BLaER1 (cell line): ENCODE measurements at regions not wholly inside any gene's neighbourhood (a gene's known extent, or its start where the extent isn't known, plus 50 kb on each side); places are given as distances from the start of the nearest gene placed in this dataset.

Experiments
- H3K27ac ChIP-seq: shearing (Covaris generic); formaldehyde crosslinking; 2 replicates; pipeline ENCODE4 v1.8.1; 2022
- H3K27me3 ChIP-seq: shearing (Covaris generic); formaldehyde crosslinking; 2 replicates; pipeline ENCODE4 v1.8.1; 2022
- H3K36me3 ChIP-seq: shearing (Covaris generic); formaldehyde crosslinking; 2 replicates; pipeline ENCODE4 v1.8.1; 2022
- H3K4me1 ChIP-seq: shearing (Covaris generic); formaldehyde crosslinking; 2 replicates; pipeline ENCODE4 v1.8.1; 2022
- H3K4me2 ChIP-seq: shearing (Covaris generic); formaldehyde crosslinking; 2 replicates; pipeline ENCODE4 v1.8.1; 2022
- H3K4me3 ChIP-seq: shearing (Covaris generic); formaldehyde crosslinking; 2 replicates; pipeline ENCODE4 v1.8.1; 2022
- H3K9ac ChIP-seq: shearing (Covaris generic); formaldehyde crosslinking; 2 replicates; pipeline ENCODE4 v1.8.1; 2022
- H3K9me3 ChIP-seq: shearing (Covaris generic); formaldehyde crosslinking; 2 replicates; pipeline ENCODE4 v1.8.1; 2022
- H4K20me1 ChIP-seq: shearing (Covaris generic); formaldehyde crosslinking; 2 replicates; pipeline ENCODE4 v1.8.1; 2022
- Cebpa-rat ChIP-seq: shearing (Covaris generic); IDR thresholded peaks from 2 replicates; pipeline ENCODE4 v1.8.1; 2022

- Histone ChIP-seq H4K20me1 (no peaks in the 10 kb centered on the region), H3K36me3 (no peaks in the 10 kb centered on the region), H3K9me3 (no peaks in the 10 kb centered on the region), H3K9ac (no peak overlapping the region), H3K27ac (no peak overlapping the region), H3K4me3 (no peak overlapping the region), H3K4me1 (peaks cover 31% of the 10 kb centered on the region), H3K27me3 (no peaks in the 10 kb centered on the region), H3K4me2 (no peak overlapping the region)
- TF ChIP-seq Cebpa-rat, result no peak
These were observed 197.8 kb downstream of the SALL1 start for GRCh38 chr16:50953290-50953689.

GRCh38 chr16:50950955-50951354, 200.1 kb downstream of the SALL1 start:
- Histone ChIP-seq H3K4me1 (peaks cover 31% of the 10 kb centered on the region), H3K27ac (no peak overlapping the region), H3K4me3 (no peak overlapping the region), H3K9me3 (no peaks in the 10 kb centered on the region), H3K36me3 (no peaks in the 10 kb centered on the region), H4K20me1 (no peaks in the 10 kb centered on the region), H3K27me3 (no peaks in the 10 kb centered on the region), H3K4me2 (peak overlapping the region; percentile 69), H3K9ac (no peak overlapping the region)
- no peak for TF ChIP-seq Cebpa-rat

GRCh38 chr16:50948268-50948930, 202.7 kb downstream of the SALL1 start:
- Histone ChIP-seq H3K4me3 (no peak overlapping the region), H3K27ac (no peak overlapping the region), H3K4me1 (peaks cover 21% of the 10 kb centered on the region), H3K4me2 (no peak overlapping the region), H3K9ac (no peak overlapping the region), H3K27me3 (no peaks in the 10 kb centered on the region), H3K9me3 (no peaks in the 10 kb centered on the region), H4K20me1 (no peaks in the 10 kb centered on the region), H3K36me3 (no peaks in the 10 kb centered on the region)
- no peak for TF ChIP-seq Cebpa-rat

GRCh38 chr16:50947826-50948225, 203.2 kb downstream of the SALL1 start:
- peaks cover 21% of the 10 kb centered on the region for H3K4me1 ChIP-seq
- no peaks in the 10 kb centered on the region for H4K20me1 ChIP-seq
- H3K27me3 ChIP-seq, result no peaks in the 10 kb centered on the region
- no peak overlapping the region for H3K27ac ChIP-seq
- no peaks in the 10 kb centered on the region for H3K9me3 ChIP-seq
- no peak overlapping the region for H3K4me2 ChIP-seq
- H3K9ac ChIP-seq, result no peak overlapping the region
- H3K4me3 ChIP-seq, result no peak overlapping the region
- no peak for TF ChIP-seq Cebpa-rat
- no peaks in the 10 kb centered on the region for H3K36me3 ChIP-seq

- Histone ChIP-seq H3K9ac (no peak overlapping the region), H3K4me2 (no peak overlapping the region), H3K36me3 (no peaks in the 10 kb centered on the region), H3K4me3 (no peak overlapping the region), H4K20me1 (no peaks in the 10 kb centered on the region), H3K4me1 (peaks cover 11% of the 10 kb centered on the region), H3K9me3 (no peaks in the 10 kb centered on the region), H3K27me3 (no peaks in the 10 kb centered on the region), H3K27ac (no peak overlapping the region)
- no peak for TF ChIP-seq Cebpa-rat
These were observed 204.5 kb downstream of the SALL1 start for GRCh38 chr16:50946606-50947005.

GRCh38 chr16:50946098-50946497, 204.2 kb downstream of the CYLD start:
- H3K27ac ChIP-seq, result no peak overlapping the region
- no peaks in the 10 kb centered on the region for H4K20me1 ChIP-seq
- H3K36me3 ChIP-seq, result no peaks in the 10 kb centered on the region
- peaks cover 6% of the 10 kb centered on the region for H3K4me1 ChIP-seq
- no peak overlapping the region for H3K9ac ChIP-seq
- no peaks in the 10 kb centered on the region for H3K27me3 ChIP-seq
- no peak for TF ChIP-seq Cebpa-rat
- H3K9me3 ChIP-seq, result no peaks in the 10 kb centered on the region
- no peak overlapping the region for H3K4me2 ChIP-seq
- no peak overlapping the region for H3K4me3 ChIP-seq

GRCh38 chr16:50945171-50945570, 203.3 kb downstream of the CYLD start:
- Histone ChIP-seq H3K9me3 (no peaks in the 10 kb centered on the region), H3K27ac (no peak overlapping the region), H3K36me3 (no peaks in the 10 kb centered on the region), H3K4me2 (no peak overlapping the region), H3K4me1 (no peaks in the 10 kb centered on the region), H4K20me1 (no peaks in the 10 kb centered on the region), H3K27me3 (no peaks in the 10 kb centered on the region), H3K4me3 (no peak overlapping the region), H3K9ac (no peak overlapping the region)
- no peak for TF ChIP-seq Cebpa-rat

- Histone ChIP-seq H3K4me2 (no peak overlapping the region), H3K4me3 (no peak overlapping the region), H3K9me3 (no peaks in the 10 kb centered on the region), H3K4me1 (no peaks in the 10 kb centered on the region), H3K9ac (no peak overlapping the region), H3K27me3 (no peaks in the 10 kb centered on the region), H3K36me3 (no peaks in the 10 kb centered on the region), H3K27ac (no peak overlapping the region), H4K20me1 (no peaks in the 10 kb centered on the region)
- no peak for TF ChIP-seq Cebpa-rat
These were observed 202.6 kb downstream of the CYLD start for GRCh38 chr16:50944436-50944835.

GRCh38 chr16:50944033-50944432, 202.1 kb downstream of the CYLD start:
- Histone ChIP-seq H3K27ac (no peak overlapping the region), H4K20me1 (no peaks in the 10 kb centered on the region), H3K9ac (no peak overlapping the region), H3K36me3 (no peaks in the 10 kb centered on the region), H3K4me1 (no peaks in the 10 kb centered on the region), H3K27me3 (no peaks in the 10 kb centered on the region), H3K4me2 (no peak overlapping the region), H3K9me3 (no peaks in the 10 kb centered on the region), H3K4me3 (no peak overlapping the region)
- TF ChIP-seq Cebpa-rat, result no peak

- no peak overlapping the region for H3K4me3 ChIP-seq
- H3K27ac ChIP-seq, result no peak overlapping the region
- H4K20me1 ChIP-seq, result no peaks in the 10 kb centered on the region
- no peaks in the 10 kb centered on the region for H3K27me3 ChIP-seq
- H3K4me2 ChIP-seq, result no peak overlapping the region
- H3K9me3 ChIP-seq, result no peaks in the 10 kb centered on the region
- H3K4me1 ChIP-seq, result no peaks in the 10 kb centered on the region
- TF ChIP-seq Cebpa-rat, result no peak
- H3K9ac ChIP-seq, result no peak overlapping the region
- no peaks in the 10 kb centered on the region for H3K36me3 ChIP-seq
These were observed 200.3 kb downstream of the CYLD start for GRCh38 chr16:50942143-50942542.

- Histone ChIP-seq H3K36me3 (no peaks in the 10 kb centered on the region), H3K4me1 (no peaks in the 10 kb centered on the region), H3K9me3 (no peaks in the 10 kb centered on the region), H4K20me1 (no peaks in the 10 kb centered on the region), H3K27ac (no peak overlapping the region), H3K4me2 (no peak overlapping the region), H3K9ac (no peak overlapping the region), H3K4me3 (no peak overlapping the region), H3K27me3 (no peaks in the 10 kb centered on the region)
- TF ChIP-seq Cebpa-rat, result no peak
These were observed 199.8 kb downstream of the CYLD start for GRCh38 chr16:50941681-50942080.
